Upper lobe of left lung (tissue), 4 donors: ENCODE measurements at regions not wholly inside any gene's neighbourhood (a gene's known extent, or its start where the extent isn't known, plus 50 kb on each side); places are given as distances from the start of the nearest gene placed in this dataset.

Source experiments
- EP300 ChIP-seq, 4 donors: sonication (generic); formaldehyde crosslinking; IDR thresholded peaks; one replicate each; pipeline ENCODE4 v1.5.1; 2017; ENCODE audit warnings: antibody characterized with exemption in 4 of 4, control low read depth in 2 of 4
- POLR2A ChIP-seq, 4 donors: fragments of 450-650 bp; IDR thresholded peaks; one replicate each; pipeline ENCODE4 v1.5.1; 2016 to 2017; ENCODE audit warnings: antibody characterized with exemption in 4 of 4, mild to moderate bottlenecking in 2 of 4
- POLR2AphosphoS5 ChIP-seq, 2 donors: sonication (generic); formaldehyde crosslinking; IDR thresholded peaks; one replicate each; pipeline ENCODE4 v1.5.1; 2017; ENCODE audit warnings: antibody characterized with exemption in 2 of 2
- TF ChIP-seq, protein P1 (sequence below), 6 experiments: fragments of 450-650 bp in 4 of 6; fragments of 200-600 bp in 2 of 6; sonication (generic) in 2 of 6; IDR thresholded peaks; one replicate each; pipeline ENCODE4 v1.5.1; 2016 to 2019; ENCODE audit warnings: antibody characterized with exemption in 6 of 6

DNA sequence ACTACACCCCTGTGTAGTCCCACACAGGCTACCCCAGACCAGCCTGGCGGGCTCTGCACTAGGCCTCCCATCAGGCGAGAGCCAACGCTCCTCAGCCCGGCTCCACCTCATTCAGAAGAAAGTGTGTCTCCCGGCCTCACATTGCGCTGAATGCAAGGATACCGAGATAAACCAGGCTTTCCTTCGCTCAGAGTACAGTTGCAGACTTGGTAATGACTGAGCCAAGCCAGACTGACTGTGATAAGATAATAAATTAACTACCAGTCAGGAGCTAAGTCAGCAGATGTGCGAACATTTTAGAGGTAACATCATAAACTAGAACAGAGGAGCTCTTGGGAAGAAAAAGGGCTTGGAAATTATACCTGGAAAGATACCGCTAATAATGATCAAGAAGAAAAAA is 397.6 kb downstream of the TRIML1 start:
- TF ChIP-seq, protein P1, sequence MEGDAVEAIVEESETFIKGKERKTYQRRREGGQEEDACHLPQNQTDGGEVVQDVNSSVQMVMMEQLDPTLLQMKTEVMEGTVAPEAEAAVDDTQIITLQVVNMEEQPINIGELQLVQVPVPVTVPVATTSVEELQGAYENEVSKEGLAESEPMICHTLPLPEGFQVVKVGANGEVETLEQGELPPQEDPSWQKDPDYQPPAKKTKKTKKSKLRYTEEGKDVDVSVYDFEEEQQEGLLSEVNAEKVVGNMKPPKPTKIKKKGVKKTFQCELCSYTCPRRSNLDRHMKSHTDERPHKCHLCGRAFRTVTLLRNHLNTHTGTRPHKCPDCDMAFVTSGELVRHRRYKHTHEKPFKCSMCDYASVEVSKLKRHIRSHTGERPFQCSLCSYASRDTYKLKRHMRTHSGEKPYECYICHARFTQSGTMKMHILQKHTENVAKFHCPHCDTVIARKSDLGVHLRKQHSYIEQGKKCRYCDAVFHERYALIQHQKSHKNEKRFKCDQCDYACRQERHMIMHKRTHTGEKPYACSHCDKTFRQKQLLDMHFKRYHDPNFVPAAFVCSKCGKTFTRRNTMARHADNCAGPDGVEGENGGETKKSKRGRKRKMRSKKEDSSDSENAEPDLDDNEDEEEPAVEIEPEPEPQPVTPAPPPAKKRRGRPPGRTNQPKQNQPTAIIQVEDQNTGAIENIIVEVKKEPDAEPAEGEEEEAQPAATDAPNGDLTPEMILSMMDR (IDR thresholded peaks at IDR 0.05), result no peak
- no peak for TF ChIP-seq POLR2A (IDR thresholded peaks at IDR 0.05)
- TF ChIP-seq POLR2AphosphoS5 (IDR thresholded peaks at IDR 0.05), result no peak
- no peak for TF ChIP-seq EP300 (IDR thresholded peaks at IDR 0.05)
